Loucy (cell line): ENCODE measurements at regions not wholly inside any gene's neighbourhood (a gene's known extent, or its start where the extent isn't known, plus 50 kb on each side); places are given as distances from the start of the nearest gene placed in this dataset.
A peak's percentile ranks its signal among the peaks of the same experiment; 100 is the strongest.

Source experiments
- H2AFZ ChIP-seq: fragments of 200-600 bp; sonication (generic); 2 replicates; pipeline ENCODE4 v1.6.0; 2016; ENCODE audit warnings: antibody characterized with exemption, mild to moderate bottlenecking, low read length, moderate library complexity
- H3F3A ChIP-seq: fragments of 200-600 bp; 2 replicates; pipeline ENCODE4 v1.6.0; 2016; ENCODE audit warnings: antibody characterized with exemption, low read depth, mild to moderate bottlenecking
- H3K27me3 ChIP-seq: fragments of 200-600 bp; sonication (generic); 2 replicates; pipeline ENCODE4 v1.6.1; 2014; ENCODE audit warnings: low read length, mild to moderate bottlenecking; ENCODE audit not compliant: insufficient read depth, poor library complexity, severe bottlenecking
- H3K36me3 ChIP-seq: fragments of 200-600 bp; sonication (generic); 2 replicates; pipeline ENCODE4 v1.6.1; 2016; ENCODE audit warnings: low read length; ENCODE audit not compliant: insufficient read depth
- H3K4me1 ChIP-seq: fragments of 200-600 bp; sonication (generic); 2 replicates; pipeline ENCODE4 v1.5.1; 2014; ENCODE audit warnings: low read length, mild to moderate bottlenecking; ENCODE audit not compliant: insufficient read depth, poor library complexity, severe bottlenecking
- H3K4me2 ChIP-seq: fragments of 200-600 bp; sonication (generic); 2 replicates; pipeline ENCODE4 v1.6.0; 2014; ENCODE audit warnings: antibody characterized with exemption, low read length, low read depth, mild to moderate bottlenecking; ENCODE audit not compliant: poor library complexity, severe bottlenecking
- H3K4me3 ChIP-seq: fragments of 200-600 bp; sonication (generic); 2 replicates; pipeline ENCODE4 v1.5.1; 2014; ENCODE audit warnings: low read length, mild to moderate bottlenecking, mixed read lengths; ENCODE audit not compliant: poor library complexity, severe bottlenecking
- H3K79me2 ChIP-seq: fragments of 200-600 bp; sonication (generic); 2 replicates; pipeline ENCODE4 v1.6.1; 2014; ENCODE audit warnings: low read length; ENCODE audit not compliant: insufficient read depth
- H3K9ac ChIP-seq: fragments of 200-600 bp; sonication (generic); 2 replicates; pipeline ENCODE4 v1.6.0; 2014; ENCODE audit warnings: mild to moderate bottlenecking, low read depth, low read length, moderate library complexity; ENCODE audit not compliant: poor library complexity, severe bottlenecking
- H3K9me2 ChIP-seq: fragments of 200-600 bp; sonication (generic); replicated peaks from 2 replicates; pipeline ENCODE4 v1.6.1; 2016; ENCODE audit warnings: low read depth, low read length, mixed read lengths
- H3K9me3 ChIP-seq: fragments of 200-600 bp; sonication (generic); 2 replicates; pipeline ENCODE4 v1.6.1; 2014; ENCODE audit warnings: mild to moderate bottlenecking, antibody characterized with exemption, low read length, low read depth; ENCODE audit not compliant: insufficient read depth
- H4K20me1 ChIP-seq: fragments of 200-600 bp; sonication (generic); 2 replicates; pipeline ENCODE4 v1.6.0; 2014; ENCODE audit warnings: antibody characterized with exemption, low read length, mild to moderate bottlenecking; ENCODE audit not compliant: insufficient read depth, poor library complexity, severe bottlenecking
- CTCF ChIP-seq: fragments of 200-600 bp; sonication (generic); conservative IDR thresholded peaks from 2 replicates; pipeline ENCODE4 v1.5.1; 2014; ENCODE audit warnings: mild to moderate bottlenecking, antibody characterized with exemption, low read length
- EZH2phosphoT487 ChIP-seq: fragments of 200-600 bp; IDR thresholded peaks from 2 replicates; pipeline ENCODE4 v1.6.1; 2018; ENCODE audit warnings: antibody characterized with exemption, mild to moderate bottlenecking, moderate library complexity, borderline replicate concordance

- H3K9me2 ChIP-seq, result no peaks in the 10 kb centered on the region
- no peak for TF ChIP-seq CTCF
- TF ChIP-seq EZH2phosphoT487, result no peak
- no peaks in the 10 kb centered on the region for H3K9me3 ChIP-seq
- H2AFZ ChIP-seq, result no peak overlapping the region
- no peaks in the 10 kb centered on the region for H3K36me3 ChIP-seq
- H3K79me2 ChIP-seq, result no peaks in the 10 kb centered on the region
- no peak overlapping the region for H3K9ac ChIP-seq
- H3K27me3 ChIP-seq, result no peaks in the 10 kb centered on the region
- H4K20me1 ChIP-seq, result no peaks in the 10 kb centered on the region
- H3F3A ChIP-seq, result no peaks in the 10 kb centered on the region
- H3K4me3 ChIP-seq, result no peak overlapping the region
- H3K4me2 ChIP-seq, result no peak overlapping the region
- H3K4me1 ChIP-seq, result no peaks in the 10 kb centered on the region
These were observed 484.4 kb upstream of the ADAMTS9 start for GRCh38 chr3:65172209-65172608.

- Histone ChIP-seq H3K4me2 (no peak overlapping the region), H3K4me1 (no peaks in the 10 kb centered on the region), H3K4me3 (no peak overlapping the region), H3F3A (no peaks in the 10 kb centered on the region), H3K9me2 (no peaks in the 10 kb centered on the region), H2AFZ (no peak overlapping the region), H3K9ac (no peak overlapping the region), H3K79me2 (no peaks in the 10 kb centered on the region), H3K27me3 (no peaks in the 10 kb centered on the region), H4K20me1 (no peaks in the 10 kb centered on the region), H3K36me3 (no peaks in the 10 kb centered on the region), H3K9me3 (no peaks in the 10 kb centered on the region)
- TF ChIP-seq EZH2phosphoT487, result no peak
- TF ChIP-seq CTCF, result peak; percentile 56
These were observed 482.7 kb upstream of the ADAMTS9 start for GRCh38 chr3:65170390-65171042.

- H3K36me3 ChIP-seq, result no peaks in the 10 kb centered on the region
- H3F3A ChIP-seq, result no peaks in the 10 kb centered on the region
- H3K4me2 ChIP-seq, result no peak overlapping the region
- no peak for TF ChIP-seq EZH2phosphoT487
- TF ChIP-seq CTCF, result no peak
- no peaks in the 10 kb centered on the region for H3K9me3 ChIP-seq
- no peak overlapping the region for H2AFZ ChIP-seq
- H3K9me2 ChIP-seq, result no peaks in the 10 kb centered on the region
- no peak overlapping the region for H3K4me3 ChIP-seq
- no peaks in the 10 kb centered on the region for H3K79me2 ChIP-seq
- no peaks in the 10 kb centered on the region for H3K27me3 ChIP-seq
- H4K20me1 ChIP-seq, result no peaks in the 10 kb centered on the region
- no peak overlapping the region for H3K9ac ChIP-seq
- H3K4me1 ChIP-seq, result no peaks in the 10 kb centered on the region
These were observed 482.2 kb upstream of the ADAMTS9 start for GRCh38 chr3:65169961-65170360.
